HG03571 (cell line): ENCODE measurements at regions not wholly inside any gene's neighbourhood (a gene's known extent, or its start where the extent isn't known, plus 50 kb on each side); places are given as distances from the start of the nearest gene placed in this dataset.
"Not testable (repeated sequence)": the region's sequence is repeated elsewhere in the genome, so short reads cannot be mapped to it uniquely, and the experiment has no call there.

Experiments used
- ATAC-seq: cut with Tn5 transposase; IDR thresholded peaks from one replicate; pipeline ENCODE4 v1.9.1; 2021; ENCODE audit not compliant: unreplicated experiment

DNA sequence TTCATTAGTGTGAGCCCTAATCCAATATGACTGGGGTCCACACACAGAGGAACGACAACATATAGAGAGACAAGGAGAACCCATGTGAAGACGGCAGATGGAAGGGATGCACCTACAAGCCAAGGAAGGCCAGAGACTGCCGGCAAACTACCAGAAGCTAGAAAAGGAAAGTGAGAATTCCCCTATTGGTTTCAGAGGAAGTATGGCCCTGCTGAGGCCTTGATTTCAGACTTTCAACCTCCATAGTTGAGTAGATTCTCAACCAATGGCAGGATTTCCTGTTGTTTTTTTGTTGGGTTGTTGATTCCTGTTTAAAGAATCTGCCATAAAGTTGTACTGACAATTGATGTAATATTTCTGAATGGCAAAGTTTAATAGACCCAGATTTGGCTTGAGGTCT lies 241.5 kb downstream of the SATB2 start:
- ATAC-seq, result peak; percentile 68

DNA sequence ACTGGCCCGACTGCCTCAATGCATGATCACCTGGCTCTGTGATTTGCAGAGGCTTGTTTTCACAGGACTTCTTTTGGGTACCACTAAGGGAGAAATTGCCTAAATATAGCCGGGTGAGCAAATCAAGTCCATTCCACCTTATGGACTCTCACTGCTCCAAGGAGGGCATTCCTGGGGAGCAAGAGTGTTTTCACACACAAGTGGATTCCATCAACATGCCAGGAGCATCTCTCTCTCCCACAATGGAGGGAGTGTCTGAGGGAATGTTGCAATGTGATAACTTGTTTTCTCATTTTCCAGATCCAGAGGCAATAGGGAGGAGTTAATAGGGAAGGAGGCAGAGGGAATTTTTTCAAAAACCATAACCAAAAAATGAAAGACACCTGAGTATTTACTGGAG lies 250.7 kb downstream of the SATB2 start:
- no peak for ATAC-seq

DNA sequence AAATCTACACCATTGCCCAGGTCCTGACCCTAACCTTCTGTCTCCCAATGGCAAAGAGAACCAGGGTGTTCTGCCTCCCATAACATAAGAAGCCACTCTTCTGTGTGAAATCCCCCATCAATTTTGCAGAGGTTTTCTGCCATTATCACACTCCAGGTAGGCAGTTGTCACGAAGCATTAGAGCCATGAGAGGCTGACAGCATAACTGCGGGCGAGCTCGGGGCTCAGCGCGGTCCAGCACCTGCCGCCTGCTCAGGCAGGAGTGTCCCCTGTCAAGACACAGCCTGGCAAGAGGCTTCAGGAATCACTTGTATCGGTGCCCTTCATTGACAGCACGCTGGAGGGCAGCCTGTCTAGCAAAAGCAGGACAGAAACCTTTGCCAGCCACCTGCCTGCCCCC lies 251.2 kb downstream of the SATB2 start:
- ATAC-seq, result no peak

DNA sequence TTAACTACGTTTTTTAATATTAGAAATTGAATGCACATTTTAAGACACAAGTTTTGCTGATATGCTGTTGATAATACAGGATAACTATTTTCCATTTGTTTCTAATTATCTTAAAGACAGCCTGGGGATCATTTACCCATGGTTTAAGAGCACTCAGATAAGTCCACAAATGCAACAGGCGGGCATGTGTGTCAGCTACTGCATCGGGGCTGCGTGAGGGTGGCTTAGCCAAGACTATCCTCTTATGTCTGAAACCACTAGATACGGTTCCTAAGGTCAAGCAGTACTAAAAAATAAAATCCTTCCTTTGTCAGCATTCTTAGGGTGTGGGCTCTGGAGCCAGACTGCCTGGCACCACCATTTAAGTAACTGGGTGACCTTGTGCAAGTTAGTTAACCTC lies 254.8 kb downstream of the SATB2 start:
- ATAC-seq, result no peak

DNA sequence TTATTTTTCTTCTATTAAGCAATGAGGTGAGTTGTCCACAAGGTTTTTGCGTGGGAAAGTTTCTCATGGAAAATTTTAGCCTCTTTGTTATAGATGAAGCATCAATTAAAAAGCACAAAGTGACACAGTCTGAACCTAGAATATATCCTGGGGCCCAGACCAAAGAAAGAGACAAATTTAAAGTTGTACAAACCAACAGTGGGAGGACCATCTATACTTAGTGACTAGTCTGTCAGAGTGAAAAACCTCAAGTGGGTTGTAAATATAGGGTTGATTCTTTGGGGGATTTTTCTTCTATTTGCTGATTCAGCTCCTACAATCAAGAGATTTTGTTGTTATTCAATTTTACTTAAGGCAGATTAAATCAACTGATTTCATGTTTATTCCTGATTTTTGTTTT lies 256.2 kb downstream of the SATB2 start:
- no peak for ATAC-seq

DNA sequence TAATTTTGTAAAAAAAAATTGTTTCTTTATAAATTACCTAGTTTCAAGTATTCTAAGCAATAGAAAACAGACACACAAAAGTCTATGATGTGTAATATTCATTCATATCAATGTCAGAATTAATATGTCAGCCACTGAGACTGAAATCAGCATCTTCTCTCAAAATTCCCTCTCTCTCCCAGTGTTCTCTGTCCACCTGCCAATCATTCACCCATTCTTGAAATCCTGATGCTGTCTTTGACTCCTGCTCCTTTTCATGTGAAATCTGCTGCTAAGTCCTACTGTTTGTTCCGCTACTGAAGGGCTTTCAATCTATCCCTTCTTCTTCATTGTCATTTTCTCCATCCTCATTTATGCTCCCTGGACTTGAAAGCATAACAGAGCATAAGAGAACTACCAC lies 257.9 kb downstream of the SATB2 start:
- no peak for ATAC-seq

DNA sequence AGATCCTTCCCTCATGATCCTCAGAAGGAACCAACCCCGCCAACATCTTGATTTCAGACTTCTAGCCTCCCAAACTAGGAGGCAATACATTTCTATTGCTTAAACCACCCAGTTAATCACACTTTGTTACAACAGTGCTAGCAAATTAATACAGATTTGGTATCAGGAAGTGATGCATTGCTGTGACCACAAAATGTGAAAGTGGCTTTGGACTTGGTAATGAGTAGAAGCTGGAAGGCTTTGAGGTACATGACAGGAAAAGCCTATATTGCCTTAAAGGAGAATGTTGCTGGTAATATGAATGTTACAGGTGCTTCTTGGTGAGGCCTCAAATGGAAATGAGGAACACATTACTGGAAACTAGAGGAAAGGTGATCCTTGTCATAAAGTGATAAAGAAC lies 260.3 kb downstream of the SATB2 start:
- ATAC-seq, result no peak

DNA sequence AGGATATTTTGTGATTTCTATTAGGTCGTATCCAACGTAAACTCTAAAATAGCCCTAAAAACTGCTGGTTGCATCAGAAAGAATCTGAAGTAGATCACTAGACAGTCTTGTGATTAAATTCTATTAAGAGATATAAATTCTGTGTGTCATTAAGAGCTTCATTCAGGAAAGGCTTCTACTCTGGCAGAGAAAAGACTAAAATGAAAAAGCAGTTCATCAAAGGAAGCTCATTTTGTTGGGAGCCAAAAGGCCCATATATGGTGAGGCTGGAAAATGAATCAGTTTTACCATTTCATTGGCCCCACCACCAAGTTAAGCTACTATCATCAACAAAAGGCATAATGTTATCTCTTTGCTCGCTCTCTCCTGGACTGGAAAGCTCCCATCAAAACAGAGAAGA lies 261.1 kb downstream of the SATB2 start:
- ATAC-seq, result no peak

DNA sequence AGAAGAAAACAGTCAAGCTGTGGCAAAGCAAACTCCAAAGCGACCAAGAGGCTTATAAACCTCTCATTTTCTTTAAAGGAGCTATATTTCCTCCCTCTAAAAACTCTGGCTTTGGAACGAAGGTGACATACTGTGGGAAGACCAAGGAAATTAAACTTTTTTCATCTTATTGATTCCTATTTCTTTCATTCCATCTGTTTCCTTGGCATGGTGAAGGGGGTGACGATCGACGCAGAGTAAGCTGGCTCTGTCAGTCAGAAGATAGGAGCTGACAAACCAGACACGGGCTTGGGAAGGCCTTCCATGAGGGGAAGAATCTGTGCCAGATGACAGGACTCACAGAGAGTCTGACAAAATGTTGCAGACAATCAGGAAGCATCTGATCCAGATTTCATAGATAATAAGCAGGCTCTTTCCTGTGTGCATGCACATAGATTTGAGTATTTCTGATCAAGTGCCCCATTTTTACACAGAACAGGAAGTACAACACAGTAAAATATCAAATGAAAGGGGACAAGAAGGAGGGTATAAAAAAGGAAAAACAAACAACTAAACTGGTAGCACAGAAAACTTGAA lies 261.7 kb downstream of the SATB2 start:
- ATAC-seq, result no peak

DNA sequence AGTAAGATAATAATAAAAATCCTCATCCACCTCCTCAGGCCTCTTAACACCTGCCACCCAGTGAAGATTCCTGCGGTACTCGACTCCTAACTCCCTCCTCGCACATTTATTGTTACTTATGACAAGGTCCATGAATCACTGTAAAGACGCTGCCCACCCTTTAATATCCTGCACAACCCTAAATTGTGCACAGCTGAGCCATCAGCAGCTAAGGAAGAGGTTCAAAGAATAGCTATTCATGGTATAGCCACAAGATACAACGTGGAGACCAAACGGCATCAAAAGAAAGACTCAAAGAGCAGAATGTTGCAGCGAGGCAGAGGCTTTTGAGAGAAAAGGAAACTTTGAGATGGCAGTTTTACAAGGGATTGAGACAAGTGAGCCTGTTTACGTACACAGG lies 266.3 kb downstream of the SATB2 start:
- ATAC-seq, result no peak

DNA sequence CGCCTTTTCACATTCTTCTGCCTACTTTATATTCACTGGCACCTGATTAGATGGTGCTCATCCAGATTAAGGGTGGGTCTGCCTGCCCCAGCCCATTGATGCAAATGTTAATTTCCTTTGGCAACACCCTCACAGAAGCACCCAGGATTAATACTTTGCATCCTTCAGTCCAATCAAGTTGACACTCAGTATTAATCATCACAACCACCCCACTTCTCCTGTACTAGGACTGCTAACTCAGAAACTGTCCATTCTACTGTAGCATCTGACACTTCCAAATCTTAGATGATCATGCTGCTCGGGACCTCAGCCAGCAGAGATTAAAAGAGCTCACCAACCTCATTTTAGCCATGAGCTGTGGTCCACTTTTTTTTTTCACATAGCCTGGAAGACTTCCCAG lies 268.5 kb downstream of the SATB2 start:
- ATAC-seq, result no peak

DNA sequence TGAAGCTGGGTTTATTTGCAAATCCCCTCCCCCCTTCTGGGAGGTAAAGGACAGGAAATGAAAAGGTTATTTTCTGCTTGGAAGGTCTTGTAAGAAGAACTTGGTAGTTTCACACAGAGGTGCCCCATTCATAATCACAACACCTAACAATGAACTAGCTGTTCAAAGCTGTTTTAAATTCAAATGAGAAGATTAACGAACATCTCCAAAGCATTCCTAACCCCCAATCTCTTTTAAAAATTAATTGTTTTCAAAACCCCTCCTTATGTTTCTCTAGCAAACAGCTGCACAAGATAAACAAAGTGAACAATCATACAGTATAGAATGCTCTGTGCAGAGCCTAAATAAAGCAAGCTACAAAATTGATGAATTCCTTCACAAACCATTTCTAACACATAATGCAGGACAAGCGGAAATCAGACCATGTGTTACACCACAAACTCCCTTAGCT lies 271.4 kb downstream of the SATB2 start:
- no peak for ATAC-seq

DNA sequence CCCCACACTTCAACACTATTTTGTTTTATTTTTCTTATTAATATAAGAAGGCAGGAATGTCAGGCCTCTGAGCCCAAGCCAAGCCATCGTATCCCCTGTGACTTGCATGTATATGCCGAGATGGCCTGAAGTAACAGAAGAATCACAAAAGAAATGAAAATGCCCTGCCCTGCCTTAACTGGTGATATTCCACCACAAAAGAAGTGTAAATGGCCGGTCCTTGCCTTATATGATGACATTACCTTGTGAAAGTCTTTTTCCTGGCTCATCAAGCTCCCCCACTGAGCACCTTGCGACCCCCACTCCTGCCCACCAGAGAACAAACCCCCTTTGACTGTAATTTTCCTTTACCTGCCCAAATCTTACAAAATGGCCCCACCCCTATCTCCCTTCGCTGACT lies 272.6 kb downstream of the SATB2 start:
- not testable (repeated sequence) for ATAC-seq

DNA sequence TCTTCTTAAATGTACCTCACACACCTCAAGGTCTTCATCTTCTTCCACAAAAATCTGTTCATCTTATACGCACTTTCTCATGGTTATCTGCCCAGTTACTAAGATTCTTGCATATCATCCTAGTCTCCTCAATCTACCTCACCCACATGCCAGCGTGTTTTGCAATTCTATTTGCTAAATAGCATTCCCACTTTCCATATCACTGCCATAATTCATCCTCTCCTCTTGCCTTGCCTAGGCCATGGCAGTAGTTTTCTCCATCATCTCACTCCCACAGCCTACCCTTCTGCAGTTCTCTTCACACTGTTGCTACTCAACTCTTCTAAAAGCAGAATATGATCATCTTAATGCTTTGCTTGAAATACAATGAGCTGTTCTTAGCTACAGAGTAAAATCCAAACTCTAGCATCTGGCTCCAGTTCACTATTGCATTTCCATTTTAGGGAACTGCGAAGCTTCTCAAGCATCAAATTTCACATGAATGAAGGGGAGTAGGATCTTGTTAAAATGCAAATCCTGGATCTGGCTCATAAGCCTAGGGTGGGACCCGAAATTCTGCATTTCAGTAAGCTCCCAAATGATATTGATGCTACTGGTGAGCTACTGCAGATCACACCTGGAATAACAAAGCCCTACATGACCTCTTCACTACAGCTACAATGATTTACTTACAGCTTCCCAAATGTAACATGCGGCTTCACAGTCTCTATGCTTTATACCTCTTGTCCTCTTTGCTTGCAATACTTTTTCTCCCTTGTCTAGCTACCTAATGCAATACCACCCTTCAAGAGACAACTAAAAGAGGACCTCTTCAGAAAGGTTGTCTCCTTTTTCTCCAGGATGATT lies 293.9 kb downstream of the SATB2 start:
- no peak for ATAC-seq

DNA sequence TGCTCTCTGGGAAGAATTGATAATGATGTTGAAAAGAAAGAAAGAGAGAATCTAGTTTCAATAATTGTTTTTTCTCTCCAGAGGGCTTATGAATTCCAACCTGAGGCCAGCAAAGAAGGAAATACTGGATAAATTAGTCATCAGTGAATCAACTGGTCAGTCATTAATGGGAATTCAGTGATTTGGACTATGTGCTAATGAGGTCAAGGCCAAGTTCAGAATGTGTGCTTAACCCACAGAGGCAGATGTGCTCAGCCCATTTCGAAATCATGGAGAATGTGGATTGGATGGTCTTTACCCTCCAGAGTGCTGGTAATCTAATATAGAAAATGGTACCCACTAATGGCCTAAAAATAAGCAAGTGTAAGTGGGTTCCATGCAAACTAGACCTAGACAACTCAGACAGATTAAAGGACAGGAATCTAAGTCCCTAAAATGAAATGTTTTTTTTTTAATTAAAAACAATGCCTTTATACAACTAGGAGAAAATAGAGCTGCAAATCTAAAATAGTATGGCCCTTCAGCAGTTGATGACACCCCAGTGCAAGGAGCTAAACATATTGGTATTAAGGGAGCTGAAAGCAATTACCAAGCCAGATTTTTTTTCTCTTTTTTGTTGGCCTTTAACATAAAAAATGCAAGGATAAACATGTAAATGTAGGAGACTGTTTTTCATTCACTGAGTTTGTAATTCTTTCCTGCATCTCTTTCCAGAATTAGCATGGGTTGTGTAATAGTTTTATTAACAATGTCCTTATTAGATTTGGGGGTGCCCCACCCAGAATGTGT lies 296.9 kb downstream of the SATB2 start:
- no peak for ATAC-seq

DNA sequence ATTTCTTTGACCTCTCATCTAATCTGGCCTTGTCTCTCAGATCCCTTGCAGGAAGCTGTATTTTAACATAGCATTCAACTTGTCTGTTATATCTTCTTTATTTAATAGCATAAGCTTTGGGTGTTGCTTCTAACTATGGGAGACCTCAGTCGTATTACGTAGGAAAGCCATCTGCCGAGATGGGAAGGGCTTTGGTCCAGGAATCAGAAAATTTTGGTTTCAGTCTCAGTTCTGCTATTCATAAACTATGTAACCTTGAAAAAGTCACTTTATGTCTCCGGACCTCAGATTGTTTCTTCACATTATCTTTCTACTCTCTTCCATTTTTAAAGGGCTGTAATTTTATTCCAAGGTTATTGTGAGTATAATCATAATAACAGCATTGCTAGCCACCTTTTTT lies 297.7 kb downstream of the SATB2 start:
- ATAC-seq, result no peak

DNA sequence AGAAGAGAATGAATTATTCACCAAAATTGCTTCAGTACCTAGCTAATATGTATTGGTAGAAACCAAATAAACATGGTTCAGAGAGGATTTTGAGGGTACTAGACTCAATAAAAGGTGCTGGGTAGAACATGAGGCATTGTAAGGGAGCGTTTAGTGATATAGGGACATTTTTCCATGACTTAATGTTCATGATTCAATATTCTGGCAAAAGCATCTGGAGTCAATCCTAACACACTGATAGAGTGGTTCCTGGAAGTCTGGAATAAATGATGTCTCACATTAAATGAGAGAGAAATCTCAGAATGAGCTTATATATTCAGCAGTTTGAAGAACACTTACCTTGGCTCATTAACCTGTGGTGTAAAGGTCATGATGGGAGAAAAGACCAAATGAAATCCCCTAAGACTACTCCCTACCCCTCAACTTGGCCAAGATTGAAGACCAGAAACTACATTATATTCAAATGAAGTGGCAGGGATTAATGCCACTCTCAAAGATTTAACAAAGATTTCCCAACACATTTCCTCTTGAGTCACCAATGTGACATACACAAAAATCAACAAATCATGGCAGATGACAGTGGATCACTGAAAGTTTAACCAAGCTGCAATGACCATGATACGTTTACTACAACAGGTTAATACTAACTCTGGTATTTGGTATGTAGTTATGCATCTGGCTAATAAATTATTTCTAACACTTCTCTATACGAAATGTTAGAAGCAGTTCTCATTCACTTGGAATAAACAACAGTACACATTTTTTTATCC lies 309.5 kb downstream of the SATB2 start:
- ATAC-seq, result no peak

DNA sequence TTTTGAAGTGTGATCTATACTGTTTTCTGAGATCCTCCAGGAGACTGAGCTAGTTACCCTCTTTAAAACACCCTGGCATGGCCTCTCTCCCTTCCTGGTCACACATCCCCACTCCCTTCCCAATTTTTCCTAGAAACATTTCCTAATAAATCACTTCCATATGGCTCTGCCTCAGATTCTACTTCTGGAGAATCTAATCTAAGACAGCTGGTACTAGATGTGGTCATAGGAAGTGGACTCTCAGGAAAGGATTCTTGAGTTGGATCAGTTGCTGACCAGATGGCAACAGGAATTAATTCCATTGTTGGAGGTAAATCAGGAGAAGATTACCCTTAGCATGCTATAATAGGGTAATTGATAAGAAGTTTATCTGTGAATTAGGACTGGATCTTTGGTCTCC lies 310.5 kb downstream of the SATB2 start:
- no peak for ATAC-seq

DNA sequence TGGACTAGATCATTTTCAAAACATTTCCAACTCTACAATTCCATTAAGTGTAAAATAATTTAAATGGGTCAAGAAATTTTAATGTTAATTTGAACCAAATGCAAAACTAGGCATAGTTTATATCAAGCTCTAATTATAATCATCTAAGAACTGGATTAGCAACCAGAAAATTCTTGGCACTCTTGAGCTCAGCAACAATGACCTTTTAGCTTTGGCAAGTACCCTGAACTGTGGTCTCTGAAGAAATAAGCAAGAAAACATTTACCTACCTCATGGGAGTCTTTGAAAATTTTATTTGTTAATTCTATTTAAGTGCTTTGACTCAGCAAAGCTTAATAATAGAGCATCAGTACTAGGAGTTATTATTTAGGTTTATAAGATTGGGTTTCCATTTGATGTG lies 313.2 kb downstream of the SATB2 start:
- ATAC-seq, result no peak

DNA sequence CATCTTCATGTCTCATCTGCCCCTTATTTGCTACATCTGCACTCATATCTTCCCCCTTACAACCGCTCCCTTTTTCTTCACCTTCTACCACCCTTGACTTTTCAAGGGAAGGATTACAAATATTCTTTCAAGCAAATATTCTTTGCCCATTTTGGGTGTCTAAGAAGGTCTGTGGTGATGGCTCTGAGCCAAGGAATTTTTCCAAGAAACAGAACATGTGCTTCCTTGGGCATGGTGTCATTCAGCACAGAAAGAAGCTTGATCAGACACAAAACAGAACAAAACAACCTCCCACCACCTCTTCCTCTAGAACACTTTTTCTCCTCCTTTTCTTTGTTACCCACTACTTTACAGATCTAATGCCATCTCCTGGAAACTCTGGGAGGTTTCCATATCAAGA lies 313.7 kb downstream of the SATB2 start:
- no peak for ATAC-seq

DNA sequence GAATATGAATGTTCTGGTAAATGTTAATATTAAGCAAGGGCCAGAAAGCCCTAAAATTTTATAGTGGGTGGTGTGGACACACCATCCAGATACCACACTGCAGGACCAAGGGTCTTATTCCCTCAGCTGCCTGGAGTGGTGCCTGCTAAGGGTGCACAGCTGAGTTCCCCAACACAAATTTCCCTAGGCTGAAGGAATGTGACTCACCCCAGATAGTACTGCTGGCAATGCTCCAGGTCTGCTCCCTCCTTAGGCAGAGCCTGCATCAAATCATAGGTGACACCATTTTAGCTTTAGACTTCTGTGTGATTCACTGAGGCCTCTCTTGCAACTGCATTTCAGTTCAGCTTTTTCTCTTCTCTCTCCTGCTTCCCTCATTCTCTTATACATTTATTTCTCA lies 321.1 kb downstream of the SATB2 start:
- ATAC-seq, result no peak
